SK-N-MC (cell line): ENCODE measurements at regions not wholly inside any gene's neighbourhood (a gene's known extent, or its start where the extent isn't known, plus 50 kb on each side); places are given as distances from the start of the nearest gene placed in this dataset.

Source experiments
- EZH2 ChIP-seq: fragments of 200-600 bp; sonication (generic); IDR thresholded peaks from one replicate; pipeline ENCODE4 v1.6.1; 2017; ENCODE audit warnings: antibody characterized with exemption
- POLR2AphosphoS5 ChIP-seq: IDR thresholded peaks from 2 replicates; pipeline ENCODE4 v1.6.1; 2012; ENCODE audit warnings: mild to moderate bottlenecking, low read depth, low read length, borderline replicate concordance

DNA sequence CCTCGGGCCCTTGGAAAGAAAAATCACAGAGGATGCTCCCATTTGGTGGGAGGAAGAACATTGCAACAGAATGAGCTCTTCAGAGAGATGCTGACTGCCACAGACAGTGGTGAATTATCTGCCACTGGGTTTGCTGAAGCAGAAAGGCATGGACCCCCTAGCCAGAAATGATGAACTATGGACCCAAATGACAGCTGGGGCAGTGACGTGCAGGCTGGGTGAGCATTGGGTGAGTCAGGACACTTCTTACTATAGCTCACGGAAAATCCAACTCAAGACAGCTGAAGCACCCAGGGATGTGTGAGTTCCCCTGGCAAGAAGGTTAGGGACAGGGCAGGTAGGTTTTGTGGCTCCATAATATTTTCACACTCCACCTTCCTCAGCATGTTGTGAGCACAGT is 993.2 kb downstream of the BCL11B start:
- no peak for TF ChIP-seq EZH2
- no peak for TF ChIP-seq POLR2AphosphoS5
